DND-41 (cell line): ENCODE measurements at regions not wholly inside any gene's neighbourhood (a gene's known extent, or its start where the extent isn't known, plus 50 kb on each side); places are given as distances from the start of the nearest gene placed in this dataset.

ENCODE experiments used
- EZH2 ChIP-seq: IDR thresholded peaks from 3 replicates; pipeline ENCODE4 v1.6.1; 2012; ENCODE audit warnings: borderline replicate concordance, low read depth, mild to moderate bottlenecking, moderate library complexity, low read length, inconsistent platforms; ENCODE audit not compliant: severe bottlenecking
- TF ChIP-seq, protein P1 (sequence below): IDR thresholded peaks from 2 replicates; pipeline ENCODE4 v1.5.1; 2012; ENCODE audit warnings: borderline replicate concordance, low read length, moderate library complexity, mild to moderate bottlenecking; ENCODE audit not compliant: poor library complexity, severe bottlenecking; ENCODE audit errors: extremely low read depth

DNA sequence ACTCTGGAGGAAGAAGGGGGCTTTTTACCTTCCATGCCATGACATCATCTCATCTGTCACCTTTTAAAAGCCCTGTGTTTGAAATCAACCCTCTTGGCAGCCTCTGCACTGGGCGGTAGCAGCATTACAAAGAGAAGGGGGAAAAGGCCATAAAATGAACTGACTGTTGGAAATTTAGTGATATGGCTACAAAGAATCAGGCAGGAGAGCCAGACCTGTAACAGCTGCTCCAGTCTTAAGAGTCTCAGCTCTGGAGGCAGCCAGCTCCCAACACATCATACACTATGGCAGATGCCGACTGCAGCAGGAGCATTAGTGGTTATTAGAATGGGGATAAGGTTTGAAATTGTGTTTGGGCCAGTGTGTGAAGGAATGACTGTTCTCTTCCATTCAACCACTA is 257.5 kb downstream of the DMAC1 start:
- TF ChIP-seq, protein P1, sequence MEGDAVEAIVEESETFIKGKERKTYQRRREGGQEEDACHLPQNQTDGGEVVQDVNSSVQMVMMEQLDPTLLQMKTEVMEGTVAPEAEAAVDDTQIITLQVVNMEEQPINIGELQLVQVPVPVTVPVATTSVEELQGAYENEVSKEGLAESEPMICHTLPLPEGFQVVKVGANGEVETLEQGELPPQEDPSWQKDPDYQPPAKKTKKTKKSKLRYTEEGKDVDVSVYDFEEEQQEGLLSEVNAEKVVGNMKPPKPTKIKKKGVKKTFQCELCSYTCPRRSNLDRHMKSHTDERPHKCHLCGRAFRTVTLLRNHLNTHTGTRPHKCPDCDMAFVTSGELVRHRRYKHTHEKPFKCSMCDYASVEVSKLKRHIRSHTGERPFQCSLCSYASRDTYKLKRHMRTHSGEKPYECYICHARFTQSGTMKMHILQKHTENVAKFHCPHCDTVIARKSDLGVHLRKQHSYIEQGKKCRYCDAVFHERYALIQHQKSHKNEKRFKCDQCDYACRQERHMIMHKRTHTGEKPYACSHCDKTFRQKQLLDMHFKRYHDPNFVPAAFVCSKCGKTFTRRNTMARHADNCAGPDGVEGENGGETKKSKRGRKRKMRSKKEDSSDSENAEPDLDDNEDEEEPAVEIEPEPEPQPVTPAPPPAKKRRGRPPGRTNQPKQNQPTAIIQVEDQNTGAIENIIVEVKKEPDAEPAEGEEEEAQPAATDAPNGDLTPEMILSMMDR: no peak
- TF ChIP-seq EZH2: no peak
